H54 (cell line): ENCODE measurements at regions not wholly inside any gene's neighbourhood (a gene's known extent, or its start where the extent isn't known, plus 50 kb on each side); places are given as distances from the start of the nearest gene placed in this dataset.

Source experiments
- DNase-seq: peaks from one replicate; pipeline ENCODE4 v3.0.0; 2011; ENCODE audit warnings: low spot score, mixed read lengths; ENCODE audit not compliant: insufficient read length
- FAIRE-seq: peaks from 3 replicates; lab custom pipeline; 2011; peaks lifted over from hg19 to GRCh38; lab: Jason Lieb, UNC
- POLR2A ChIP-seq: IDR thresholded peaks from 2 replicates; pipeline ENCODE4 v1.6.1; 2011; ENCODE audit warnings: low read depth, mild to moderate bottlenecking, low read length

GRCh38 chr5:57408285-57408684, 74.3 kb downstream of the ACTBL2 start:
- FAIRE-seq (no peak), DNase-seq (no peak)
- no peak for TF ChIP-seq POLR2A

GRCh38 chr5:57407391-57407790, 75.2 kb downstream of the ACTBL2 start:
- FAIRE-seq, result no peak
- no peak for DNase-seq
- TF ChIP-seq POLR2A, result no peak

DNA sequence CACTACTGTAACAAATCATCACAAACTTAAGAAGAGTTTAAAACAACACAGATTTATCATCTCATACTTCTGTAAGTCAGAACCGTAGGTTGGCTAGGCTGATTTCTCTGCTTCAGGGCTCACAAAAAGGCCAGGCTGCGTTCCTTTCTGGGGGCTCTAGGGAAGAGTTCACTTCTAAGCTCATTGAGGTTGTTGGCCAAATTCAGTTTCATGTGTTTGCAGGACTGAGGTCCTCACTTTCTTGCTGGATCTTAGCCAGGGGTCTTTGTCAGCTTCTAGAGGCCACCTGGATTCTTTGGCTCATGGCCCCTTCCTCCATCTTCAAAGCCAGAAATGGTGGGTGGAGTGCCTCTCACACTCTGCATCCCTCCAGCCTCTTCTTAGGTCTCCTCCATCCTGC, 76.0 kb downstream of the ACTBL2 start:
- DNase-seq (no peak), FAIRE-seq (no peak)
- no peak for TF ChIP-seq POLR2A

GRCh38 chr5:57405984-57406383, 76.6 kb downstream of the ACTBL2 start:
- FAIRE-seq, result no peak
- no peak for TF ChIP-seq POLR2A
- no peak for DNase-seq

GRCh38 chr5:57402761-57403160, 79.8 kb downstream of the ACTBL2 start:
- DNase-seq (no peak), FAIRE-seq (no peak)
- no peak for TF ChIP-seq POLR2A

- DNase-seq (no peak), FAIRE-seq (no peak)
- no peak for TF ChIP-seq POLR2A
Measured at GRCh38 chr5:57402348-57402747, 80.3 kb downstream of the ACTBL2 start.

- DNase-seq, result no peak
- FAIRE-seq, result no peak
Measured at GRCh38 chr5:57398413-57399093, 84.1 kb downstream of the ACTBL2 start.

DNA sequence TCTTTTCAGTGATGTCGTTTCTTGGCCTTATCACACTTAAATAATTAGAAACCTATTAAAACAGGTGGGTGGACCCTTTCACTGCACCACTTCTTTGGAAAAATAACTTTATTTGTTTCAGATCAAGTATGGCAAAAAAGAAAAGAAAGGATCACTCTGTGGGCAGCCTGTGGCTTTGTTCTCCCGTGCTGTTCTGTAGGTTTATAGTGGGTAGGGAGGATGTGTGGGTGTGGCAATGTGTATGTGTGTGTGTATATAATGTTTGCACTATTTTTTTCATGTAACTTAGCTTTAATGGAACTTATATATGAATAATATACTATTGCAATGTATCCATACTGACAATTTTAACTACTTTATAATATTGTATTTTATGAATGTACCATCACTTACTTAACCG, 85.9 kb downstream of the ACTBL2 start:
- TF ChIP-seq POLR2A, result no peak
- DNase-seq (no peak), FAIRE-seq (no peak)

More at GRCh38 chr5:57398413-57399093, 84.1 kb downstream of the ACTBL2 start:
- no peak for TF ChIP-seq POLR2A

DNA sequence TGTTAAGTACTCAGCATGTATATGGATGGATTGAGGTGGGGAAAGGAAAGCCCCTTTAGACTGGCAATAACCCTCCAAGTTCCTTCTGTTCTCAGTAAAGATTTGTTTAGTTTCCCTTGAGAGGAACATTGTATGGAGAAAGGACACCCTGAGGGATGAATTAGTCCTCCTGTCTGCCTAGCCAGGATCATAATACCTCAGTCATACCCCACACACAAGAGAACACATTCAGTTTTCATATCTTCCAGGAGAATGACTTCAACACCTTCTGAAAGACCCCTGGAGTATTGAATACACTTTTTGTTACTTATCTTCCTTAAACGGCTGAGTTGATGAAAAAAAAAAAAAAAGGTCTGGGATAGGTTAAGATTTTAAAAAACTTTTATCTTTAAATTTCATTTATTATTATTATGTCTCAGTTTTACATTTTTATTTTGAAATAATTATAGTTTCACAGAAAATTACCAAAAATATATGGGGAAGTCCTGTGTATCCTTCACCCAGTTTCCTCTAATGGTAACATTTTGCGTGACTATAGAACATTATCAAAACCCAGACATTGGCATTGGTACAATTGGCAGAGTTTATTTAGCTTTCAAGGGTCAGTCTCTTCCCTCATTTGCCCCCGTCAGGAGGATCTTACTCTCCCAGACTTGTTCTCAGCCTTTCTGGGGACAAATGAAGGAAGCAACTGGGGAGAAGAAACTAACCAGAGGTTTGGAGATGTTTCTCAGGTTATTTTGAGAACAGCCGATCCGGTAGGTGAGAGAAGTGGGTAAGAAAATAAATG, 88.0 kb downstream of the ACTBL2 start:
- FAIRE-seq (no peak), DNase-seq (no peak)
- no peak for TF ChIP-seq POLR2A

- FAIRE-seq, result no peak
- no peak for DNase-seq
- TF ChIP-seq POLR2A, result no peak
Measured at GRCh38 chr5:57386958-57387357, 95.7 kb downstream of the ACTBL2 start.

DNA sequence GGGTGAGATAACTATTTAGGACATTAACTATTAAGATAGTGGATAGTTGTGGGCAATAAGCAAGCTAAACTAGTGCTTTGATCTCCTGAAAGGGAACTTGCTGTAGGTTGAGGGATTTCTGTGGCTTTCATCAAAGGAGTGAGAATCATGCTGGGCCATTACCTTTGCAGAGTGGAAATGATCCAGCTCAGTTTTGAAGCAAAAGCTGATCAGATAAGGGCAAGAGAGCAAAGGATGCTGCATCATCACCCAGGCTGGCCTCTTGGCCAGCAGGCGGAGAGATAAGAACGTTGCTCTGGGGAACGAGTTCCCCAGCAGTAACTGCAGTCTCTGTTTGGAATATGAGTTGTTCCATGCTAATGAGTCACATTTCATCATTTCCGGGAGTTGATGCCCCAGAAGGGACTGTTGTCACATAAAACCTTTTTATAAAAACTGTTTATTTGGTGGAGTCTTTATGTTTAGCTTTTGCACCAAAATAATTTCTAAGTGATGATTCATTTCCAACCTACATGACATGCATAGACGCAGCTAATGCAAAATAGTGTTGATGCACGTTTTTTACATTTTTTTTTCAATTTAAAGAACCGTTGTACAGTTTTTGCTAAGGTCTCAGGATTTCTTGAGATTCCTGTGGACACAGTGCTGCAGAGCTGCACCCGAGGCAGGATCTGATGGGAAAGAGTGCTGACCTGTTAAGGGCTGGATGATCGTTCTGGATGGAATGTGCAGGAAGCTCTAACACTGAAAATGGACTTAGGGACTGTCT, 99.3 kb downstream of the ACTBL2 start:
- FAIRE-seq, result no peak
- DNase-seq, result peak; percentile 54
- no peak for TF ChIP-seq POLR2A

DNA sequence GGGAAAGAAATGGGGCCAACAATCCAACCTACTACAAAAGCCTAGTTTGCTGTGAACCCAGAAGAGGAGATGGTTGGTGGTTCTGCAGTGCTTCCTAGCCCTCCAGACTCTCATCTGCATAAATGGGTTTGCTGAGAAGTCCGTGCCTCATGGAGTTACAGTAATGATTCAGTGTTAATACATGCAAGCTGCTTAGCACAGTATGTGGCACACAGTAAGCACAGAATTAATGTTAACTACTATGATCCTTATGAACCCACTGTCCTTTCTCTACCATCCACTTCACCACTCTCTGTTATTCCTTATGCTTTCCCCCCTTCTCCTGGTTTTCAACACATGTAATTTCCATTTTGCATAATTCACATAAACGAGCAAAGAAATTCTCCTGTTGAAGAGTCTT, 100.0 kb downstream of the ACTBL2 start:
- no peak for TF ChIP-seq POLR2A
- FAIRE-seq (no peak), DNase-seq (no peak)

GRCh38 chr5:57370376-57370775, 112.2 kb downstream of the ACTBL2 start:
- no peak for FAIRE-seq
- no peak for DNase-seq
- no peak for TF ChIP-seq POLR2A

DNA sequence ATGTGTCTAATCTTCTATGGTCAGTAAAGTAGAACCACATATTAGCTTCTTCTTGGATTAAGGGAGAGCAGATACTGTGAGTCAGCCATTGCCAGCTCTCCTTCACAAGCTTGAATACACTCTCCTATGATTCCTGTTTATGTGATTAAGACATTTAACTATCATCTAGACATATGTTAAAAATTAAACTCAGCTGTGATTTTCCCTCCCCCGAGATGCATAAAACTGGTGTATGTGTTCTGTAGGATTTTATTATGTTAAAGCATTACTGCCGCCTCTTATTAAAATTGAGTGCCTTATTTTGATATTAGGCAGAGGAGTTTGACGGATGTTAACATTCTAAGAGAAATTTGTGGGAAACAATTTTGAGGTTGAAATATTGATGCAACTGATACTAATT, 114.6 kb downstream of the ACTBL2 start:
- TF ChIP-seq POLR2A, result no peak
- peak; percentile 15 for FAIRE-seq
- no peak for DNase-seq
